Gastrocnemius medialis (tissue), 4 donors: ENCODE measurements at regions not wholly inside any gene's neighbourhood (a gene's known extent, or its start where the extent isn't known, plus 50 kb on each side); places are given as distances from the start of the nearest gene placed in this dataset.

Source experiments
- ATAC-seq, 2 donors: fragments of 150-250 bp; one replicate each; pipeline ENCODE4 v1.9.1; 2016
- DNase-seq, 2 donors: peaks; one replicate each; pipeline ENCODE4 v3.0.0-alpha.2; 2019
- H3K27ac ChIP-seq, 4 donors: fragments of 200-600 bp; sonication (generic); 1 replicate in 1 of 4; 2 replicates in 3 of 4; pipeline ENCODE4 v1.5.1; 2016 to 2018; ENCODE audit warnings: mild to moderate bottlenecking in 2 of 4, moderate library complexity in 1 of 4
- H3K27me3 ChIP-seq, 3 donors: fragments of 200-600 bp; sonication (generic) in 2 of 3; 1 replicate in 1 of 3; 2 replicates in 2 of 3; pipeline versions ENCODE4 v1.5.1 to v1.6.0; 2016 to 2019; ENCODE audit warnings: mild to moderate bottlenecking in 1 of 3, moderate library complexity in 1 of 3
- H3K36me3 ChIP-seq, 2 donors: fragments of 200-600 bp; sonication (generic) in 1 of 2; one replicate each; pipeline ENCODE4 v1.5.1; 2017 to 2018
- H3K4me1 ChIP-seq, 2 donors: fragments of 200-600 bp; sonication (generic) in 1 of 2; one replicate each; pipeline ENCODE4 v1.5.1; 2016 to 2017; ENCODE audit warnings: mild to moderate bottlenecking in 2 of 2
- H3K4me3 ChIP-seq, 4 donors: fragments of 200-600 bp; sonication (generic) in 3 of 4; 1 replicate in 1 of 4; 2 replicates in 3 of 4; pipeline ENCODE4 v1.5.1; 2016 to 2019; ENCODE audit warnings: mild to moderate bottlenecking in 2 of 4
- H3K9me3 ChIP-seq, 3 donors: fragments of 200-600 bp; sonication (generic) in 2 of 3; 1 replicate in 1 of 3; 2 replicates in 2 of 3; pipeline ENCODE4 v1.5.1; 2016 to 2019
- POLR2A ChIP-seq, 2 donors: fragments of 450-650 bp; IDR thresholded peaks; one replicate each; pipeline ENCODE4 v1.6.1; 2017; ENCODE audit warnings: antibody characterized with exemption in 2 of 2, mild to moderate bottlenecking in 2 of 2, moderate library complexity in 2 of 2
- in situ Hi-C, 4 donors: fragments of 200-750 bp; cut with MboI; loops; one replicate each; pipeline versions ENCODE4 v1.15.0 to v1.8.0; 2017; ENCODE audit warnings: low sequenced_read_pairs in 4 of 4
- intact Hi-C: fragments of 100-400 bp; cut with DNase I; formaldehyde crosslinking; loops from one replicate; pipeline ENCODE4 v1.15.1; 2023; ENCODE audit warnings: low total_unique reads
- TF ChIP-seq, protein P1 (sequence below), 5 experiments: fragments of 450-650 bp in 3 of 5; fragments of 200-600 bp in 2 of 5; sonication (generic) in 2 of 5; IDR thresholded peaks in 4 of 5; conservative IDR thresholded peaks in 1 of 5; 1 replicate in 4 of 5; 2 replicates in 1 of 5; pipeline ENCODE4 v1.5.1; 2016 to 2019; ENCODE audit warnings: antibody characterized with exemption in 5 of 5, mild to moderate bottlenecking in 3 of 5, moderate library complexity in 3 of 5

DNA sequence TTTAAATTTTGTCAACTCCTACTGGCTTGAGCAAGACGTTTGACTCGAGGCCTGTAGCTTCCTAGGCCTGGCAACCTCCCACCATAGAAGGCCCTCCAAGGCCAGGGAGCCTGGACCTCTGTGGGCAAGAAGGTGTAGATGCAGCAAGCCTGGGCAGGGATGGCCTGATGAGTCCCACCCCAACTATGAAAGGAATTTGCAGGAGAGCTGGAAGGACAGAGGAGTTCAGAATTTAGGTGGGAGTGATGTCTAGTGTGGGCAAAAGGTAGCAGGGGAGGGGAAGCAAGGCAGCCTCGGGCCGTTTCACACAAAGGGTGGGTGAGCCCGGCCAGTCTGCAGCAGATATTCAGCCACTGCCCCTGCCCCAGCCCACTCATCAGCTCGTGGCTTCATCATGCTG lies 245.2 kb downstream of the CDH26 start:
- intact Hi-C loops, result loop anchor here (10.0 kb wide), 1 partner anchor 139 kb away; no protein-coding TSS in a partner anchor

DNA sequence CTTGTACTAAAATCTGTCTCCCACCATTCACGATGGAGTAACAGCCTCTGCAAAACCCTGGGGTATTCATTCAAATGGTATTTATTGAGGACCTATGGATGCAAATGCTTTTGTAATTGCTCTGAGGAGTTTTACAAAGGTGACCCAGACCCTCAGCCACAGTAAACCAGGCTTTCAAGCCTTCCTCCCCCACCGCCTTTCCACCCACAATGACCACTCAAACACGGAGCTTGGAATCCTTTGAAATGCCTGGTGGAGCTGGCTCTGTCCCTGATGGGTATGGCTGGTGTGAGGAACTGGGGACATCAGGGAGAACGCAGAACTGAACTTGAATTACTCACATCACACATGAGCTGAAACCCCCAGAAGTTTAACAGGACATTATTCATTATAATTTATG lies 246.4 kb downstream of the CDH26 start:
- ATAC-seq (no peak), DNase-seq (no peak)
- H3K27ac ChIP-seq, result no peak overlapping the region
- in situ Hi-C loops (loop anchor here in 2 of 4 donors (25.0 kb wide), 3 partner anchors 358 to 1683 kb away; no protein-coding TSS in a partner anchor), intact Hi-C loops (loop anchor here (10.0 kb wide), 1 partner anchor 140 kb away; no protein-coding TSS in a partner anchor)
- H3K4me1 ChIP-seq, result peaks cover 0 to 4% of the 10 kb centered on the region in 2 donors
- no peak overlapping the region for H3K4me3 ChIP-seq
- H3K27me3 ChIP-seq, result no peaks in the 10 kb centered on the region
- TF ChIP-seq, protein P1, sequence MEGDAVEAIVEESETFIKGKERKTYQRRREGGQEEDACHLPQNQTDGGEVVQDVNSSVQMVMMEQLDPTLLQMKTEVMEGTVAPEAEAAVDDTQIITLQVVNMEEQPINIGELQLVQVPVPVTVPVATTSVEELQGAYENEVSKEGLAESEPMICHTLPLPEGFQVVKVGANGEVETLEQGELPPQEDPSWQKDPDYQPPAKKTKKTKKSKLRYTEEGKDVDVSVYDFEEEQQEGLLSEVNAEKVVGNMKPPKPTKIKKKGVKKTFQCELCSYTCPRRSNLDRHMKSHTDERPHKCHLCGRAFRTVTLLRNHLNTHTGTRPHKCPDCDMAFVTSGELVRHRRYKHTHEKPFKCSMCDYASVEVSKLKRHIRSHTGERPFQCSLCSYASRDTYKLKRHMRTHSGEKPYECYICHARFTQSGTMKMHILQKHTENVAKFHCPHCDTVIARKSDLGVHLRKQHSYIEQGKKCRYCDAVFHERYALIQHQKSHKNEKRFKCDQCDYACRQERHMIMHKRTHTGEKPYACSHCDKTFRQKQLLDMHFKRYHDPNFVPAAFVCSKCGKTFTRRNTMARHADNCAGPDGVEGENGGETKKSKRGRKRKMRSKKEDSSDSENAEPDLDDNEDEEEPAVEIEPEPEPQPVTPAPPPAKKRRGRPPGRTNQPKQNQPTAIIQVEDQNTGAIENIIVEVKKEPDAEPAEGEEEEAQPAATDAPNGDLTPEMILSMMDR (IDR thresholded peaks at IDR 0.05 in 4 of 5, conservative IDR thresholded peaks at IDR 0.05 in 1 of 5), result no peak
- no peak for TF ChIP-seq POLR2A (IDR thresholded peaks at IDR 0.05)
- H3K36me3 ChIP-seq, result no peaks in the 10 kb centered on the region
- H3K9me3 ChIP-seq, result no peaks in the 10 kb centered on the region

More for the DNA sequence above, 245.2 kb downstream of the CDH26 start:
- H3K4me1 ChIP-seq, result peaks cover 0 to 4% of the 10 kb centered on the region in 2 donors
- ATAC-seq (no peak), DNase-seq (no peak)
- no peak overlapping the region for H3K4me3 ChIP-seq
- H3K9me3 ChIP-seq, result no peaks in the 10 kb centered on the region
- no peak overlapping the region for H3K27ac ChIP-seq
- H3K27me3 ChIP-seq, result no peaks in the 10 kb centered on the region
- in situ Hi-C loops, result loop anchor here in 2 of 4 donors (25.0 kb wide), 3 partner anchors 359 to 1684 kb away; no protein-coding TSS in a partner anchor
- TF ChIP-seq POLR2A (IDR thresholded peaks at IDR 0.05), result no peak
- TF ChIP-seq, protein P1 (IDR thresholded peaks at IDR 0.05 in 4 of 5, conservative IDR thresholded peaks at IDR 0.05 in 1 of 5), result no peak
- H3K36me3 ChIP-seq, result no peaks in the 10 kb centered on the region

DNA sequence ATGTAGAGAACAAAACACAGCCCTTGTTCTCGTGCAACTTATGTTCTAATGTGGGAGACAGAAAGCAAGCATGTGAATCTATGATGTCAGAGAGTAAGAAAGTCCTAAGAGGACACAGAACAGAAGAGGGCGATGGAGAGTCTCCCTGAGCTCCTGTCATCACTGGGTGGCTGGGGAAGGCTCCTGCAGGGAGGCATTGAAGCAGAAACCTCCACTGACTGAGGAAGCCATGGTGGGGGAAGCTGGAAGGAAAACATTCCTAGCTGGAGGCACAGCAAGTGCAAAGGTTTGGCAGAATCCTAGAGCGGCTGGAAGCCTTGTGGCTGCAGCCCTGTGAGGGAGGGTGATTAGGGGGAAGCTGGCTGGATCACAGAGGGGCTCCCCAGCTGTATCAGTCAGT lies 248.0 kb downstream of the CDH26 start:
- H3K9me3 ChIP-seq, result no peaks in the 10 kb centered on the region
- no peaks in the 10 kb centered on the region for H3K27me3 ChIP-seq
- H3K36me3 ChIP-seq, result no peaks in the 10 kb centered on the region
- H3K4me1 ChIP-seq, result peaks cover 0 to 4% of the 10 kb centered on the region in 2 donors
- in situ Hi-C loops (loop anchor here in 2 of 4 donors (25.0 kb wide), 3 partner anchors 356 to 1681 kb away; no protein-coding TSS in a partner anchor), intact Hi-C loops (loop anchor here (10.0 kb wide), 1 partner anchor 141 kb away; no protein-coding TSS in a partner anchor)
- ATAC-seq (no peak), DNase-seq (no peak)
- no peak overlapping the region for H3K4me3 ChIP-seq
- TF ChIP-seq, protein P1 (IDR thresholded peaks at IDR 0.05 in 4 of 5, conservative IDR thresholded peaks at IDR 0.05 in 1 of 5), result no peak
- no peak for TF ChIP-seq POLR2A (IDR thresholded peaks at IDR 0.05)
- H3K27ac ChIP-seq, result no peak overlapping the region

DNA sequence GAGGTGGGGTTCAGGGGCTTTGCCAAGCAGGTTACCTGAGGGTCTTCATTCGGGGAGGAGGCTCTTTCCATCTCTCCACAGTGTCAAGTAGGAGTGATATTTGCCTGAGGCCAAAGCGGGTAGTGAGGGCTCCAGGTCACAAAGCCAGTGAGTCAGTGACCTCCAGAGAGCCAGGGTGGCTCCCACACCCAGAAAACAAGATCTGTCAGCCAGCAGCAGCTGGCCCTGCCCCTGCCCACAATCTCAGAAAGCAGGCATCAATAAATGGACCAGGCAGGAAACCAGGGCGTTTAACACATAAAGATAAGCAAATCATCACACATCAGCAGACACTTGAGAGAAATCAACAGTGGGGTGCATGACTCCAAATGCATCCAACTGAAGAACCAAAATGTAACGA lies 250.8 kb downstream of the CDH26 start:
- intact Hi-C loops, result loop anchor here (10.0 kb wide), 1 partner anchor 144 kb away; no protein-coding TSS in a partner anchor
- ATAC-seq, result no peak

More for the DNA sequence above, 250.8 kb downstream of the CDH26 start:
- Histone ChIP-seq H3K4me3 (no peak overlapping the region), H3K4me1 (peaks cover 0 to 4% of the 10 kb centered on the region in 2 donors), H3K27me3 (no peaks in the 10 kb centered on the region), H3K36me3 (no peaks in the 10 kb centered on the region), H3K27ac (no peak overlapping the region), H3K9me3 (no peaks in the 10 kb centered on the region)
- DNase-seq, result no peak
- TF ChIP-seq, protein P1 (IDR thresholded peaks at IDR 0.05 in 4 of 5, conservative IDR thresholded peaks at IDR 0.05 in 1 of 5), result no peak
- TF ChIP-seq POLR2A (IDR thresholded peaks at IDR 0.05), result no peak
- in situ Hi-C loops, result loop anchor here in 2 of 4 donors (25.0 kb wide), 3 partner anchors 353 to 1678 kb away; no protein-coding TSS in a partner anchor
